HL-60 (cell line): ENCODE measurements at regions not wholly inside any gene's neighbourhood (a gene's known extent, or its start where the extent isn't known, plus 50 kb on each side); places are given as distances from the start of the nearest gene placed in this dataset.

Experiments used
- DNase-seq, 2 experiments: peaks; one replicate each; pipeline ENCODE4 v3.0.0-alpha.2; 2010 to 2020; ENCODE audit warnings: low read depth in 1 of 2, low spot score in 1 of 2
- H3K27ac ChIP-seq: fragments of 250-450 bp; sonication (Bioruptor Pico); replicated peaks from 2 replicates; pipeline ENCODE4 v1.5.1; 2020; ENCODE audit warnings: mild to moderate bottlenecking, moderate library complexity
- H3K27me3 ChIP-seq: fragments of 250-450 bp; sonication (Bioruptor Pico); 2 replicates; pipeline ENCODE4 v1.5.1; 2021; ENCODE audit warnings: mild to moderate bottlenecking, moderate library complexity; ENCODE audit not compliant: insufficient read depth, poor library complexity, severe bottlenecking
- H3K4me3 ChIP-seq: replicated peaks from 2 replicates; pipeline ENCODE4 v1.5.1; 2011; ENCODE audit warnings: mild to moderate bottlenecking, control low read depth, low read length; ENCODE audit not compliant: insufficient read depth
- CTCF ChIP-seq: IDR thresholded peaks from one replicate; pipeline ENCODE4 v1.5.1; 2011; ENCODE audit warnings: low read length, control low read depth, inconsistent platforms; ENCODE audit not compliant: insufficient read depth
- GABPA ChIP-seq: IDR thresholded peaks from 2 replicates; pipeline ENCODE4 v1.6.1; 2012; ENCODE audit warnings: low read depth
- POLR2AphosphoS5 ChIP-seq: IDR thresholded peaks from 2 replicates; pipeline ENCODE4 v1.6.1; 2012; ENCODE audit warnings: low read depth
- REST ChIP-seq: IDR thresholded peaks from 2 replicates; pipeline ENCODE4 v1.6.1; 2012; ENCODE audit warnings: low read depth; ENCODE audit not compliant: insufficient replicate concordance
- SPI1 ChIP-seq: IDR thresholded peaks from 2 replicates; pipeline ENCODE4 v1.6.1; 2012; ENCODE audit warnings: low read depth, mild to moderate bottlenecking, borderline replicate concordance

- no peaks in the 10 kb centered on the region for H3K27me3 ChIP-seq
- no peak for TF ChIP-seq POLR2AphosphoS5
- no peak for DNase-seq
- H3K4me3 ChIP-seq: no peak overlapping the region
- no peak overlapping the region for H3K27ac ChIP-seq
These were observed 750.6 kb upstream of the SALL3 start for GRCh38 chr18:78228974-78229373.

- no peak for TF ChIP-seq REST
- no peaks in the 10 kb centered on the region for H3K27me3 ChIP-seq
- H3K4me3 ChIP-seq: no peak overlapping the region
- no peak for DNase-seq
- H3K27ac ChIP-seq: no peak overlapping the region
These were observed 748.7 kb upstream of the SALL3 start for GRCh38 chr18:78230911-78231310.

GRCh38 chr18:78232196-78232595 lies 747.4 kb upstream of the SALL3 start:
- no peak overlapping the region for H3K27ac ChIP-seq
- no peak for DNase-seq
- no peak for TF ChIP-seq POLR2AphosphoS5
- no peak for TF ChIP-seq SPI1
- no peak for TF ChIP-seq REST
- TF ChIP-seq CTCF: no peak
- no peaks in the 10 kb centered on the region for H3K27me3 ChIP-seq
- no peak overlapping the region for H3K4me3 ChIP-seq

- TF ChIP-seq SPI1: no peak
- no peak for TF ChIP-seq POLR2AphosphoS5
- no peak for TF ChIP-seq CTCF
- no peak for TF ChIP-seq REST
- no peak for TF ChIP-seq GABPA
- Histone ChIP-seq H3K4me3 (no peak overlapping the region), H3K27me3 (no peaks in the 10 kb centered on the region), H3K27ac (no peak overlapping the region)
- DNase-seq: no peak
These were observed 741.8 kb upstream of the SALL3 start for GRCh38 chr18:78237864-78238263.
